Putamen (tissue), 1 donor: ENCODE measurements at regions not wholly inside any gene's neighbourhood (a gene's known extent, or its start where the extent isn't known, plus 50 kb on each side); places are given as distances from the start of the nearest gene placed in this dataset.

ENCODE experiments used
- DNase-seq: peaks from one replicate; pipeline ENCODE4 v3.0.0-alpha.2; 2016; ENCODE audit warnings: low spot score

- DNase-seq = peak; percentile 48
Measured at GRCh38 chr22:27284324-27284723, 517.2 kb downstream of the MN1 start.

GRCh38 chr22:27286711-27287110, 514.8 kb downstream of the MN1 start:
- DNase-seq = no peak

GRCh38 chr22:27292542-27293299, 508.8 kb downstream of the MN1 start:
- no peak for DNase-seq

- DNase-seq = no peak
Measured at GRCh38 chr22:27293721-27294445, 507.7 kb downstream of the MN1 start.

GRCh38 chr22:27295040-27295439, 506.5 kb downstream of the MN1 start:
- DNase-seq = no peak

GRCh38 chr22:27295605-27296004, 506.0 kb downstream of the MN1 start:
- DNase-seq = no peak

GRCh38 chr22:27296091-27296675, 505.4 kb downstream of the MN1 start:
- DNase-seq = peak; percentile 70

- DNase-seq = no peak
Measured at GRCh38 chr22:27297125-27297524, 504.4 kb downstream of the MN1 start.

- DNase-seq = no peak
Measured at GRCh38 chr22:27298332-27298731, 503.2 kb downstream of the MN1 start.

GRCh38 chr22:27298742-27299141, 502.8 kb downstream of the MN1 start:
- no peak for DNase-seq

GRCh38 chr22:27299181-27300085, 502.1 kb downstream of the MN1 start:
- DNase-seq = no peak

GRCh38 chr22:27300536-27301285, 500.8 kb downstream of the MN1 start:
- no peak for DNase-seq

- no peak for DNase-seq
Measured at GRCh38 chr22:27302501-27302900, 499.1 kb downstream of the MN1 start.

GRCh38 chr22:27303718-27304117, 497.8 kb downstream of the MN1 start:
- no peak for DNase-seq

GRCh38 chr22:27306771-27307170, 494.8 kb downstream of the MN1 start:
- no peak for DNase-seq

- DNase-seq = no peak
Measured at GRCh38 chr22:27307545-27308247, 493.9 kb downstream of the MN1 start.

GRCh38 chr22:27308513-27308912, 493.0 kb downstream of the MN1 start:
- no peak for DNase-seq

GRCh38 chr22:27309697-27310096, 491.9 kb downstream of the MN1 start:
- DNase-seq = no peak

- DNase-seq = no peak
Measured at GRCh38 chr22:27310966-27311697, 490.4 kb downstream of the MN1 start.
